SU-DHL-6 (cell line): ENCODE measurements at regions not wholly inside any gene's neighbourhood (a gene's known extent, or its start where the extent isn't known, plus 50 kb on each side); places are given as distances from the start of the nearest gene placed in this dataset.

Source experiments
- CTCF ChIP-seq: fragments of 200-600 bp; sonication (generic); IDR thresholded peaks from one replicate; pipeline ENCODE4 v1.5.1; 2017; ENCODE audit warnings: antibody characterized with exemption, mild to moderate bottlenecking, low read length, moderate library complexity; ENCODE audit not compliant: insufficient read depth, poor library complexity, severe bottlenecking
- EZH2phosphoT487 ChIP-seq: fragments of 200-600 bp; sonication (generic), shearing (Covaris generic); conservative IDR thresholded peaks from 2 replicates; pipeline ENCODE4 v1.6.1; 2018; ENCODE audit warnings: mild to moderate bottlenecking, antibody characterized with exemption, low read length, moderate library complexity, mixed read lengths

GRCh38 chr1:196114193-196114592, 494.0 kb downstream of the KCNT2 start:
- TF ChIP-seq CTCF: no peak
- TF ChIP-seq EZH2phosphoT487: no peak
